Activated CD4-positive, alpha-beta T cell treated with anti-CD3 and anti-CD28 coated beads, Interleukin-2, amount 10 ng/mL, durations not matched to agents 7 days and 5 days (primary cell): ENCODE measurements at regions not wholly inside any gene's neighbourhood (a gene's known extent, or its start where the extent isn't known, plus 50 kb on each side); places are given as distances from the start of the nearest gene placed in this dataset.

Source experiments
- CTCF ChIA-PET: fragments of 350-600 bp; sonication (Branson Sonifier 250); formaldehyde crosslinking; loops from one replicate; lab custom pipeline; 2021; ENCODE audit warnings: antibody characterized with exemption; lab: Charles Lee
- POLR2A ChIA-PET: fragments of 350-600 bp; sonication (Branson Sonifier 250); formaldehyde crosslinking; loops from one replicate; lab custom pipeline; 2021; ENCODE audit warnings: antibody characterized with exemption; lab: Charles Lee
- DNase-seq: peaks from one replicate; pipeline ENCODE4 v3.0.0-alpha.2; 2020
- H3K27ac Mint-ChIP-seq: one replicate; pipeline ENCODE4 v1.8.0; 2021; ENCODE audit warnings: mild to moderate bottlenecking, moderate library complexity, mixed read lengths
- H3K27me3 Mint-ChIP-seq: one replicate; pipeline ENCODE4 v1.8.0; 2021; ENCODE audit warnings: mixed read lengths
- H3K36me3 Mint-ChIP-seq: one replicate; pipeline ENCODE4 v1.8.0; 2021; ENCODE audit warnings: low read depth, mixed read lengths
- H3K4me1 Mint-ChIP-seq: one replicate; pipeline ENCODE4 v1.8.0; 2021; ENCODE audit warnings: mixed read lengths
- H3K4me3 Mint-ChIP-seq: one replicate; pipeline ENCODE4 v1.8.0; 2021; ENCODE audit warnings: mild to moderate bottlenecking, moderate library complexity, mixed read lengths
- H3K9me3 Mint-ChIP-seq: one replicate; pipeline ENCODE4 v1.8.0; 2021; ENCODE audit warnings: mixed read lengths

GRCh38 chr5:74020503-74020902, 394.5 kb downstream of the ARHGEF28 start:
- CTCF ChIA-PET, result no interaction called here
- H3K9me3 Mint-ChIP-seq, result no peaks in the 10 kb centered on the region
- POLR2A ChIA-PET, result interaction anchor here (0.6 kb wide), 1 partner anchor 67 kb away, joined by 3 read pairs; no protein-coding TSS in a partner anchor
- H3K36me3 Mint-ChIP-seq, result no peaks in the 10 kb centered on the region
- no peak for DNase-seq
- H3K4me1 Mint-ChIP-seq, result no peaks in the 10 kb centered on the region
- H3K27me3 Mint-ChIP-seq, result peaks cover 22% of the 10 kb centered on the region
- H3K27ac Mint-ChIP-seq, result no peak overlapping the region
- H3K4me3 Mint-ChIP-seq, result no peak overlapping the region

- Mint-ChIP-seq H3K27ac (no peak overlapping the region), H3K27me3 (peaks cover 22% of the 10 kb centered on the region), H3K4me1 (no peaks in the 10 kb centered on the region), H3K4me3 (no peak overlapping the region), H3K36me3 (no peaks in the 10 kb centered on the region), H3K9me3 (no peaks in the 10 kb centered on the region)
- no peak for DNase-seq
- ChIA-PET POLR2A (no interaction called here), CTCF (no interaction called here)
Observed at GRCh38 chr5:74019923-74020322, 393.9 kb downstream of the ARHGEF28 start.

- ChIA-PET CTCF (no interaction called here), POLR2A (no interaction called here)
- H3K27ac Mint-ChIP-seq, result no peak overlapping the region
- DNase-seq, result no peak
- H3K4me1 Mint-ChIP-seq, result no peaks in the 10 kb centered on the region
- no peak overlapping the region for H3K4me3 Mint-ChIP-seq
- H3K36me3 Mint-ChIP-seq, result no peaks in the 10 kb centered on the region
- H3K27me3 Mint-ChIP-seq, result peaks cover 16% of the 10 kb centered on the region
- H3K9me3 Mint-ChIP-seq, result no peaks in the 10 kb centered on the region
Observed at GRCh38 chr5:74017786-74018211, 391.8 kb downstream of the ARHGEF28 start.

GRCh38 chr5:74017112-74017511, 391.1 kb downstream of the ARHGEF28 start:
- H3K9me3 Mint-ChIP-seq, result no peaks in the 10 kb centered on the region
- ChIA-PET POLR2A (no interaction called here), CTCF (no interaction called here)
- no peak overlapping the region for H3K27ac Mint-ChIP-seq
- no peak overlapping the region for H3K4me3 Mint-ChIP-seq
- peaks cover 14% of the 10 kb centered on the region for H3K27me3 Mint-ChIP-seq
- DNase-seq, result no peak
- H3K36me3 Mint-ChIP-seq, result no peaks in the 10 kb centered on the region
- no peaks in the 10 kb centered on the region for H3K4me1 Mint-ChIP-seq

GRCh38 chr5:74016373-74016772, 390.4 kb downstream of the ARHGEF28 start:
- DNase-seq, result no peak
- H3K27ac Mint-ChIP-seq, result no peak overlapping the region
- H3K27me3 Mint-ChIP-seq, result peaks cover 10% of the 10 kb centered on the region
- H3K36me3 Mint-ChIP-seq, result no peaks in the 10 kb centered on the region
- ChIA-PET POLR2A (no interaction called here), CTCF (no interaction called here)
- no peaks in the 10 kb centered on the region for H3K9me3 Mint-ChIP-seq
- H3K4me3 Mint-ChIP-seq, result no peak overlapping the region
- H3K4me1 Mint-ChIP-seq, result no peaks in the 10 kb centered on the region

GRCh38 chr5:74015716-74016115, 389.7 kb downstream of the ARHGEF28 start:
- Mint-ChIP-seq H3K36me3 (no peaks in the 10 kb centered on the region), H3K27ac (no peak overlapping the region), H3K9me3 (no peaks in the 10 kb centered on the region), H3K27me3 (peaks cover 10% of the 10 kb centered on the region), H3K4me3 (no peak overlapping the region), H3K4me1 (no peaks in the 10 kb centered on the region)
- no peak for DNase-seq
- ChIA-PET POLR2A (no interaction called here), CTCF (no interaction called here)

- Mint-ChIP-seq H3K27me3 (peaks cover 3% of the 10 kb centered on the region), H3K27ac (no peak overlapping the region), H3K9me3 (no peaks in the 10 kb centered on the region), H3K4me1 (no peaks in the 10 kb centered on the region), H3K4me3 (no peak overlapping the region), H3K36me3 (no peaks in the 10 kb centered on the region)
- CTCF ChIA-PET, result no interaction called here
- DNase-seq, result no peak
- POLR2A ChIA-PET, result no interaction called here
Observed at GRCh38 chr5:74013222-74013621, 387.2 kb downstream of the ARHGEF28 start.

- H3K9me3 Mint-ChIP-seq, result no peaks in the 10 kb centered on the region
- no peak overlapping the region for H3K4me3 Mint-ChIP-seq
- H3K27ac Mint-ChIP-seq, result no peak overlapping the region
- H3K27me3 Mint-ChIP-seq, result peaks cover 10% of the 10 kb centered on the region
- CTCF ChIA-PET, result no interaction called here
- POLR2A ChIA-PET, result no interaction called here
- H3K36me3 Mint-ChIP-seq, result no peaks in the 10 kb centered on the region
- no peaks in the 10 kb centered on the region for H3K4me1 Mint-ChIP-seq
- DNase-seq, result no peak
Observed at GRCh38 chr5:74009502-74009901, 383.5 kb downstream of the ARHGEF28 start.

- Mint-ChIP-seq H3K36me3 (no peaks in the 10 kb centered on the region), H3K4me3 (no peak overlapping the region), H3K9me3 (no peaks in the 10 kb centered on the region), H3K27ac (no peak overlapping the region), H3K4me1 (no peaks in the 10 kb centered on the region), H3K27me3 (peaks cover 10% of the 10 kb centered on the region)
- POLR2A ChIA-PET, result no interaction called here
- no peak for DNase-seq
- CTCF ChIA-PET, result no interaction called here
Observed at GRCh38 chr5:74007193-74007592, 381.2 kb downstream of the ARHGEF28 start.

GRCh38 chr5:73999297-73999696, 373.3 kb downstream of the ARHGEF28 start:
- no peaks in the 10 kb centered on the region for H3K4me1 Mint-ChIP-seq
- H3K9me3 Mint-ChIP-seq, result peaks cover 4% of the 10 kb centered on the region
- CTCF ChIA-PET, result interaction anchor here (1.2 kb wide), 1 partner anchor 24 kb away, joined by 3 read pairs; no protein-coding TSS in a partner anchor
- no peak overlapping the region for H3K27ac Mint-ChIP-seq
- no peak overlapping the region for H3K4me3 Mint-ChIP-seq
- peaks cover 15% of the 10 kb centered on the region for H3K27me3 Mint-ChIP-seq
- no peaks in the 10 kb centered on the region for H3K36me3 Mint-ChIP-seq
- no peak for DNase-seq
- POLR2A ChIA-PET, result no interaction called here

- peaks cover 15% of the 10 kb centered on the region for H3K27me3 Mint-ChIP-seq
- no peak overlapping the region for H3K27ac Mint-ChIP-seq
- ChIA-PET POLR2A (no interaction called here), CTCF (interaction anchor here (1.2 kb wide), 1 partner anchor 23 kb away, joined by 3 read pairs; no protein-coding TSS in a partner anchor)
- H3K36me3 Mint-ChIP-seq, result no peaks in the 10 kb centered on the region
- no peak for DNase-seq
- no peak overlapping the region for H3K4me3 Mint-ChIP-seq
- H3K4me1 Mint-ChIP-seq, result no peaks in the 10 kb centered on the region
- H3K9me3 Mint-ChIP-seq, result peaks cover 4% of the 10 kb centered on the region
Observed at GRCh38 chr5:73998489-73998888, 372.5 kb downstream of the ARHGEF28 start.

GRCh38 chr5:73997960-73998359, 372.0 kb downstream of the ARHGEF28 start:
- DNase-seq, result no peak
- Mint-ChIP-seq H3K4me3 (no peak overlapping the region), H3K9me3 (peaks cover 4% of the 10 kb centered on the region), H3K4me1 (no peaks in the 10 kb centered on the region), H3K36me3 (no peaks in the 10 kb centered on the region), H3K27me3 (peaks cover 15% of the 10 kb centered on the region), H3K27ac (no peak overlapping the region)
- CTCF ChIA-PET, result interaction anchor here (1.2 kb wide), 1 partner anchor 23 kb away, joined by 3 read pairs; no protein-coding TSS in a partner anchor
- POLR2A ChIA-PET, result no interaction called here

GRCh38 chr5:73996151-73996755, 370.3 kb downstream of the ARHGEF28 start:
- Mint-ChIP-seq H3K4me1 (no peaks in the 10 kb centered on the region), H3K27ac (no peak overlapping the region), H3K4me3 (no peak overlapping the region), H3K36me3 (no peaks in the 10 kb centered on the region), H3K9me3 (peaks cover 4% of the 10 kb centered on the region), H3K27me3 (peaks cover 16% of the 10 kb centered on the region)
- no peak for DNase-seq
- ChIA-PET CTCF (no interaction called here), POLR2A (no interaction called here)

GRCh38 chr5:73994963-73995362, 369.0 kb downstream of the ARHGEF28 start:
- Mint-ChIP-seq H3K27ac (no peak overlapping the region), H3K27me3 (peaks cover 14% of the 10 kb centered on the region), H3K9me3 (peaks cover 4% of the 10 kb centered on the region), H3K36me3 (no peaks in the 10 kb centered on the region), H3K4me1 (no peaks in the 10 kb centered on the region), H3K4me3 (no peak overlapping the region)
- ChIA-PET POLR2A (no interaction called here), CTCF (no interaction called here)
- DNase-seq, result no peak
